ENCODE measurements at regions not wholly inside any gene's neighbourhood (a gene's known extent, or its start where the extent isn't known, plus 50 kb on each side); places are given as distances from the start of the nearest gene placed in this dataset.
A peak's percentile ranks its signal among the peaks of the same experiment; 100 is the strongest.
"Not testable (repeated sequence)": the region's sequence is repeated elsewhere in the genome, so short reads cannot be mapped to it uniquely, and the experiment has no call there.

DNA sequence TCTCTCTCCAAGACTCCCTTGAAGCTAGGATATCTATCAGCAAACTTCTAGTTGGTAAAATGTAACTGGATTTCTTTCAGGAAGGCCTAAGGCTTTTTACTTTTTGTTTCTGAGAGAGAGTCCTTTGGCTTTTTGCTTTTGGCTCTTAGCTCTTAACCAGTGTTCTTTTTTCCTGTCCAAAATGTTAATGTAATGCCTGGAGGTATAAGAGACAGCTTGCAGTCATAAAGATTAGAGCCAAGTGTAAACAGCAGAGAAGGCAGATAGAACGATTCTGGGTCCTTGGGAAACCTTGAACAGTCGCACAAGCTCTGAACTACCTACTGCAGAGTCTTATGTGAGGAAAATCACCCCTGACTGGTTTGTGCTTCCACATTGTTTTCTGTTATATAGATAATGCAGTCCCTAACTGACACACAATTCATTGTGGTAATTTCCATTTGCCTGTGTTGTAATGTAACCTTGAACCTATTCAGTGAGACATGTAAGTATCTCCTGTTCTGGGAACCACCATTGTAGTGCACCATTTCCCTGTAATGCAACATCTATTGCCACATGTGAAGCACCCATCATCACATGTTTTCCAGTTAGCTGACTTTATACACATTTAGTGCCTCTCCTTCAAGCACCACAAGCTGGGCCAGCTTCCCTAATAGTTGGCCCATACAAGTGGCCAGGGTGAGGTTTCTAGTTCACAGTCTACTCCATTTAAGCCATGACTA lies 1311.9 kb downstream of the ROBO1 start:
- no peak for DNase-seq

DNA sequence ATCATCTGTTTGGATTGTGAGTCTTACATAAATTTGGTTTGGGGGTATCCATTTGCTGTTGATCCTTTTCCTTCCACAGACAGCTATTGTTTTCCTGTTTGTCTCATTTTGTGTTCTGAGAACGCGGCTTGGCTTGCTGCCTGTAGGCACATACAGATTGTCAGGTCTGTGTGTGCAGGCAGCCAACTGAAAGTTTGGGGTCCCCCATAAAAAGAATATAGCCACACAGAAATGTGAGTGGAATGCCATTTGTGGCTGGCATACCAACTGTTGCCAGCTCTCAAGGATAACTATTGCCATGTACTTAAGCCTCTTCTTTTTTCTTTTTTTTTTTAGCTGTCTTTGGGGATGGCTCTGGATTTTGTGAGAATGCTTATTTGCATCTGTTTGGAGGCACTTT lies 1308.0 kb downstream of the ROBO1 start:
- no peak for DNase-seq

- no peak for DNase-seq
Measured at GRCh38 chr3:78462021-78462420, 1305.8 kb downstream of the ROBO1 start.

DNA sequence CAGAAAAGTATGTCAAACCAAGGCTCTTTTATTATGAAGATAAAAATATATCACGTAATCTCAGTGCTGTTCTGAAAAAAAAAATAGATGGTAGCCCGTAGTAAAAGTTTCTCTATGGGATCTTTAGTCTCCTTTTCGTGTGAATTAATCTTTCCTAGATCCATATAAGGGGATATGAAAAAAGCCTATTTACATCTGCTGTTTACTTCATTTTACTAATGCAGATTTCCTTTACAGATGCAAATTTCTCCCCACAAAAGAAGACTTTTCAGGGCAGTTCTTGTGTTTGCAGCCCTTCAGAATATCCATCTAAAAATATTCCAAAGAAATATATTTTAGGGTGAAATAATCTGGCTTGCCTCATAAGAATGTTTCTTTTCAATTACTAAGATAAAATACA lies 1291.7 kb downstream of the ROBO1 start:
- DNase-seq: no peak

- DNase-seq: no peak
Measured at GRCh38 chr3:78481050-78481449, 1286.7 kb downstream of the ROBO1 start.

DNA sequence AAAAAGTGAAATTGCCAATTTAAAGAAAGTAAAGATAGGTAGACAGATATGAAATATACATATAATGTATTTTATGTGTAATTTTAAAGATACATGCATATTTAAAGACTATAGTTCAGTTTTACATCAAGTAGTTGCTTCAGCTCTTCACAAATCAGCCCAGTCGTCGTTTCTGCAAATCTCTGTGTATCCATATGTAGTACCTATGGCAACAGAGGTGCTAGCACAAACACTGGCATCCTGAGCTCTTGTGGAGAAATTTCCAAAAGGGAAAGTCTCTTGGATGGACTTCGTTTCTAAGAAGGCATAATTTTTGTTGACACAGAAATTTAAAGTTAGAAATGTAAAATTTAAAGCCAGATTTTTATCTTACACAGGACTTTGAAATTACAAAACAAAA lies 1284.7 kb downstream of the ROBO1 start:
- peak; percentile 33 for DNase-seq

DNA sequence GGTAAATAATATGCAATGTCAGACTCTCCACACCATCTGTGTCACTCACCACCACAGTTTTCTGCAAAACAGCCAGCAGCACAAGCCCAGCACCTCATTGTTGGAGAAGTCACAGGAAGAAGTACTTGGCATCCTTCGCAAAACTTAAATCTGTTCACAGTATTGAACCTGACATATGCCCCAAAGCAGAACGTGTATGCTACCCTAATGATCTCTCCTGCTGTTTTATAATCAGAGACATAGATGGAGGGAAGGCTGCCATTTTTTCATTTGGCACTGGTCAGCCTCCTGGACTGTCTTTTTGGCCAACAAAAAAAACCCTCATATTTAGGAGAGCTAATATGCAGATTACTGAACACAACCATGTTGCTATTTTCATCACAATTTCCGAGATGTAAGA lies 1272.9 kb downstream of the ROBO1 start:
- peak; percentile 27 for DNase-seq

- DNase-seq: no peak
Measured at GRCh38 chr3:78495301-78495700, 1272.5 kb downstream of the ROBO1 start.

DNA sequence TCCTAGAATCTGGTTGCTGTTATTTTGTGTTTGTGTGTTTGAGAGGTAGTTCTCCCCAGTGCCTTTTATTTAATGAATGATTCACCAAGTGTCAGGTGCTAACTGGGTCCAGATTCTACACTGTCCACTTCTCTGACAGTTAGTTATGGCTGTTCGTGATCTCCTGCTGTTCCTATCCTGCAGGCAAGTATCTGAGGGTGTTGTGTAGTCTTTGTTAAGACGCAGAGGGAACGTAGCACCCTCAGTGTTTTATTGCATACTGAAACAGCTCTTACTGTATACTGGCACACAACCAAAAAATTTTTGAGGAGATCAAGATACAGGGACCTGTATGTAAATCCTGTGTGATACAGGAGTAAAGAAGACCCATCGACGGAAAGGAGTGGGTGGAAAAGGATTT lies 1271.3 kb downstream of the ROBO1 start:
- DNase-seq: no peak

- peak; percentile 26 for DNase-seq
Measured at GRCh38 chr3:78497021-78497420, 1270.8 kb downstream of the ROBO1 start.

DNA sequence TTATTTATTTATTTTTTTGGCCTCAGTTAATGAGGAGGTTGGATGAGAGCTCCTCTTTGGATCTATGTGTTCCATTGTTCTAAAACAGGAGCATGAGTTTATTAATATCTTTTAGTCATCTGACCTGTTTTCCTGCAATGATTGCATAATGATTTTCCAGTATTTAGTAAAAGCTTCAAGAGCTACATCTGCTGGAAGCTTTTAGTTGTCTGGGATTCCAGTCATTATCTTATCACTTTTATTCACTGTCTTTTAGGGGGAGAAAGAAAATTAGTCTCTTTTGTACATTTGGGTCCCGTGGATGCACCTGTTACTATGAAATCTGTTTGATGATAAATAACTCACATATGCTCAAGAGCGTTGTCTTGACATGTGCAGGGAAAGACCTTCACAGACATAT lies 1270.0 kb downstream of the ROBO1 start:
- DNase-seq: no peak

- no peak for DNase-seq
Measured at GRCh38 chr3:78506061-78506460, 1261.7 kb downstream of the ROBO1 start.

- no peak for DNase-seq
Measured at GRCh38 chr3:78506581-78507195, 1261.1 kb downstream of the ROBO1 start.

- no peak for DNase-seq
Measured at GRCh38 chr3:78507196-78507984, 1260.4 kb downstream of the ROBO1 start.

DNA sequence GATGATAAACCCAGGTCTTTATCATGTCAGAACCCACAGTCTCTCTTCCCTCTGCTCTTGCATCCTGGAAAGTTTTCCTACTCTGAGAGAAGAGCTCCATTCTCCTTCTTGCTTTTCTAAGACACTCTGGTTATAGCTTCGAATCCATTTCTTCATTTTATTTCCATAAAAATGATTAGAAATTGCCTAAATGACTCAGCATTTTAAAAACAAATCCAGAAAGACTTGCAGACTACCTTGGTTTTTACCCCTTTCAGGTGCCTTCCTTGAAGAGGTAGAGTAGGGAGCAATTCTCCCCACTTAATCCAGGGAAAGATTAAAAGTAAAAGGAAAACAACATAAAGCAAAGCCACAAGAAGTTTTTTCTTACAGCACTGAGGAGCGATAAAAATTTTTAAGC lies 1256.0 kb downstream of the ROBO1 start:
- DNase-seq: no peak

GRCh38 chr3:78512786-78513185 lies 1255.0 kb downstream of the ROBO1 start:
- not testable (repeated sequence) for DNase-seq

GRCh38 chr3:78516437-78516836 lies 1251.4 kb downstream of the ROBO1 start:
- no peak for DNase-seq

DNA sequence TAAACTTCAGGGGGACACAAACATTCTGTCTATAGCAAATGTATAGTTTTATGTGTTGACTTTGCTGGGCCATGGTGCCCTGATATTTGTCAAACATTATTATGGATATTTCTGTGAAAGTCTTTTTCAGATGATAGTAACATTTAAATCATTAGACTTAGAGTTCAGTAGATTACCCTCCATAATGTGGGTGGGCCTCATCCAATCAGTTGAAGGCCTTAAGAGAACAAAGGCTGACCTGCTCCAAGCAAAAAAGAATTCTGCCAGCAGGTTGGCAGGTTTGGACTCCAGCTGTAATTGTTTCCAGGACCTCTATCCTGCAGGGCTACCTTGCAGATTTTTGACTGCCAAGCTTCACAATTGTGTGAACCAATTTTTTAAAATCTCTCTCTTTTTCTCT lies 1250.9 kb downstream of the ROBO1 start:
- DNase-seq: no peak

GRCh38 chr3:78517965-78518364 lies 1249.8 kb downstream of the ROBO1 start:
- DNase-seq: no peak

- no peak for DNase-seq
Measured at GRCh38 chr3:78519281-78519680, 1248.5 kb downstream of the ROBO1 start.

- DNase-seq: no peak
Measured at GRCh38 chr3:78529601-78530000, 1238.2 kb downstream of the ROBO1 start.

DNA sequence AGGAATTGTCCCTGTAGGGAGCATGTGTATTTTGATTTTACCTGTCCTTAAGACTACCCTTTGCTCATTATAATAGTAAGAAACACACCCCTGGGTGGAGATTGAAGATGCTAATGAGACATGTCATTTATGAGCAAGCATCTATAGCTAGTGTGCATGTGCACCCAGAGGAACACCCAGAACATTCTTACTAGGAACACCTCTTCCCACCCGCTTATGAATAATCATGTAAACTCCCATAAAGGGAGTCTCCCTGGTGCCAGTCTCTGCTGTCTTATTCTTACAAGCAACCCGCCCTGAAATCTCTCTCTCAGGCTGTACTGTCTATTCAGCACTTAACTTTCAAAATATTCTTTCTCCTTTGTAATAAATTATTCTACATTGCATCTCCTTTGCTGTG lies 1227.3 kb downstream of the ROBO1 start:
- no peak for DNase-seq

GRCh38 chr3:78545827-78546226 lies 1222.0 kb downstream of the ROBO1 start:
- DNase-seq: no peak

Measured in femur (tissue), 1 donor.